OCI-LY7 (cell line): ENCODE measurements at regions not wholly inside any gene's neighbourhood (a gene's known extent, or its start where the extent isn't known, plus 50 kb on each side); places are given as distances from the start of the nearest gene placed in this dataset.

ENCODE experiments used
- CTCF ChIP-seq: fragments of 200-600 bp; sonication (generic); conservative IDR thresholded peaks from 2 replicates; pipeline ENCODE4 v1.5.1; 2014; ENCODE audit warnings: mild to moderate bottlenecking, antibody characterized with exemption, low read length, moderate library complexity, mixed read lengths
- EZH2phosphoT487 ChIP-seq: fragments of 200-600 bp; sonication (generic); IDR thresholded peaks from 2 replicates; pipeline ENCODE4 v1.6.1; 2018; ENCODE audit warnings: low read depth, borderline replicate concordance, mild to moderate bottlenecking, mixed run types, antibody characterized with exemption, low read length, moderate library complexity, mixed read lengths

- no peak for TF ChIP-seq CTCF
- no peak for TF ChIP-seq EZH2phosphoT487
Observed at GRCh38 chr9:75471549-75472114, 383.3 kb downstream of the OSTF1 start.
